HG03060 (cell line): ENCODE measurements at regions not wholly inside any gene's neighbourhood (a gene's known extent, or its start where the extent isn't known, plus 50 kb on each side); places are given as distances from the start of the nearest gene placed in this dataset.
A peak's percentile ranks its signal among the peaks of the same experiment; 100 is the strongest.

Source experiments
- ATAC-seq: cut with Tn5 transposase; IDR thresholded peaks from one replicate; pipeline ENCODE4 v1.9.1; 2021; ENCODE audit warnings: low read depth, moderate number of reproducible peaks; ENCODE audit not compliant: unreplicated experiment

GRCh38 chr9:129280623-129281271, 102.7 kb upstream of the IER5L start:
- ATAC-seq, result no peak

- no peak for ATAC-seq
Measured at GRCh38 chr9:129280236-129280622, 102.2 kb upstream of the IER5L start.

- no peak for ATAC-seq
Measured at GRCh38 chr9:129278391-129279237, 100.6 kb upstream of the IER5L start.

- no peak for ATAC-seq
Measured at GRCh38 chr9:129276486-129277230, 98.6 kb upstream of the IER5L start.

GRCh38 chr9:129275626-129276247, 97.7 kb upstream of the IER5L start:
- no peak for ATAC-seq

GRCh38 chr9:129273941-129274684, 96.1 kb upstream of the IER5L start:
- ATAC-seq, result no peak

- ATAC-seq, result no peak
Measured at GRCh38 chr9:129273136-129273895, 95.3 kb upstream of the IER5L start.

- no peak for ATAC-seq
Measured at GRCh38 chr9:129272348-129273025, 94.4 kb upstream of the IER5L start.

- ATAC-seq, result no peak
Measured at GRCh38 chr9:129270903-129271431, 92.9 kb upstream of the IER5L start.

- peak; percentile 64 for ATAC-seq
Measured at GRCh38 chr9:129270205-129270604, 92.1 kb upstream of the IER5L start.

- ATAC-seq, result no peak
Measured at GRCh38 chr9:129267141-129267540, 89.1 kb upstream of the IER5L start.

GRCh38 chr9:129266536-129266935, 88.5 kb upstream of the IER5L start:
- no peak for ATAC-seq

GRCh38 chr9:129264388-129264787, 86.3 kb upstream of the IER5L start:
- ATAC-seq, result no peak

- no peak for ATAC-seq
Measured at GRCh38 chr9:129263836-129264235, 85.8 kb upstream of the IER5L start.

GRCh38 chr9:129262261-129262660, 84.2 kb upstream of the IER5L start:
- ATAC-seq, result no peak

- no peak for ATAC-seq
Measured at GRCh38 chr9:129259375-129259774, 81.3 kb upstream of the IER5L start.

GRCh38 chr9:129258823-129259301, 80.8 kb upstream of the IER5L start:
- no peak for ATAC-seq

- ATAC-seq, result no peak
Measured at GRCh38 chr9:129258124-129258822, 80.2 kb upstream of the IER5L start.
